ENCODE measurements at regions not wholly inside any gene's neighbourhood (a gene's known extent, or its start where the extent isn't known, plus 50 kb on each side); places are given as distances from the start of the nearest gene placed in this dataset.

GRCh38 chr18:10111944-10112343, 198.1 kb downstream of the VAPA start:
- no peak overlapping the region for H3K27ac ChIP-seq
- DNase-seq (ENCODE audit: low read depth, low spot score) = no peak

DNA sequence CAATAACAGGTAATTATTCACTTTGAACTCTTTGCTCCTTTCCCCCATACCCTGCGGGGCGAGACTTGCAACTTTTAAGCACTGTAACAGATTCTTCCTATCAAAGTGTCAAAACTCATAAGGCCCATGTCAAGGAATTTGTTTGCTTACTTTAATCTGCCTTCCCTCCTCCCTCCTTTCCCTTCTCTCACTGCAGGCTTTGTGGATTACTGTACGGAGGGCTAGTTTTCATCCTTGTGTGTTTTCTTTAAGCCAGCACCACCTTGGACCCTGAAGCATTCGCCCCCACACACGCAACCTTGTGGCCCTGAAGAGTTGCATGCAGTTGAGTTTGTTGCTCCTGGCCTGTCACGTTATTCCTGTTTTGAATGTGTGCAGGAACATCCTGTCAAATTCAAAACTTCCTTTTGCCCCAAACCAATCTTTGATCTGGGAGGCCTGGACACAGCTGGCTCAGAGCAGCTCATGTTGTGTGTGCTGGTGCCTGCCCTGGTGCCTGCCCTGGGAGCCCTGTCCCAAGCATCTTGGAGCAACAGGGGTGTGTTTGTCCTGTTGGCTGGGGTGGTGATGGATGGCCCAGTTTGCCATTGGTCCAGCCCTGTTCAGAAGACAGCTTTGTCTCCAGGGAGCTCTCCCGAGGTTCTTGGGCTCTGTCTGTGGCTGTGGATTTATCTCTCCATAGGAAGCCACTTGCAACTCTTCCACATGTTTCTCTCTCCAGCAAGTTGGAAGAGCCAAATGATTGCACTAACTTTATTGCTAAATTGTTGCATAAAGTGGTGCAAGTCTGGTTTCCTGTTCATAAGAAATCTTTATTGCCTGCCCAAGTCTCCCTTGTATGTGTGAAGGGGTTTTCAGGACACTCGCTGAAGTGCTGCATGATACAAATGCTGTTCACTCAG, 199.6 kb downstream of the VAPA start:
- H3K27ac ChIP-seq = no peak overlapping the region
- DNase-seq (ENCODE audit: low read depth, low spot score) = no peak

DNA sequence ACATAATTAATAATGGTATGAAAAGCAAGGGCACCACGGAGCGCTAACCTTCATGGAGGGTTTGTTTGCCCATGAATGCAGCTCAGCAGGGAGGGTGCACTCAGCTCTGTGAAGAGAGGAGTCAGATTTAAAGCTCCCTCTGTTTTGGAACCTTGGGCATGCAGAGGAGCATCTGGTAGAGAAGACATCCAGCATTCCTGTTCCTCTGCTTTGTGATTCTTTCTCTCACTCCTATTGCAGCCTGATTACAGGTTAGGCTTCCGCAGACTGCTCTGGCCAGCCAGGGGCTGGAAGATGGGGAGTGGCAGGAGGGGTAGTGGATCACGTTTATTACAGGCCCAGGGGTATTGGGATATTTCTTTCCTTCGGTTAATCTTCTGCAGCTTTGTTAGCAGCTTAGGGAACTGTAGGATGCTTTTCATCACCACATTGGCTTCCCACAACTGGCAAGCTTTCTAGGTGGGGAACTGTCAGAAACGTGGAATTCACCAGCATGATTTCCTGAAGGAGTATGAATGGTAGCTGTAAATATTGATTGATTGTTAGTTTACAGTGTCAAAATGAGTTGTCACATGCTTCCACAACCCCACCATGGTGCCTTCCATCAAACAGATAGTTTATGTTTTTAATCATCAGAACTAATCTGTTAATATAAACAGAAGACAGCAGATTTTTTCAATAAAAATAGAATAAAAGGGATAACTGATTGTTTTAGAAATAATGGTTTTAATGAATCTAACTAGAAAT, 201.1 kb downstream of the VAPA start:
- no peak for DNase-seq (ENCODE audit: low read depth, low spot score)
- H3K27ac ChIP-seq = no peak overlapping the region

- no peak for DNase-seq (ENCODE audit: low read depth, low spot score)
- H3K27ac ChIP-seq = no peak overlapping the region
These were observed 202.8 kb downstream of the VAPA start for GRCh38 chr18:10116574-10116973.

GRCh38 chr18:10119528-10119927, 205.7 kb downstream of the VAPA start:
- DNase-seq (ENCODE audit: low read depth, low spot score) = no peak
- no peak overlapping the region for H3K27ac ChIP-seq

DNA sequence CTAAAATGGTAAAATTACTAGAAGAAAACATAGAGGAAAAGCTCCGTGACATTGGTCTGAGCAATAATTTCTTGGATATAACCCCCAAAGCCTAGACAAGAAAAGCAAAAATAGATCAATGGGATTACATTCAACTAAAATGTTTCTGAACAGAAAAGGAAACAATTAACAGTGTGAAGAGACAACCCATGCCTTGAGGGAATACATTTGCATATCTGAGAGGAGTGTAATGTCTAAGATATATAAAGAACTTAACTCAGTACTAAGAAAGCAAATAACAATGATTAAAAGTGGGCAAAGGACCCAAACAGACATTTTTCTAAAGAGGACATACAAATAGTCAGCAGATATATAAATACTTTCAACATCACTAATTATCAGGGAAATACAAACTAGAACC, 206.2 kb downstream of the VAPA start:
- DNase-seq (ENCODE audit: low read depth, low spot score) = no peak
- H3K27ac ChIP-seq = no peak overlapping the region

GRCh38 chr18:10120622-10121021, 206.8 kb downstream of the VAPA start:
- no peak for DNase-seq (ENCODE audit: low read depth, low spot score)
- H3K27ac ChIP-seq = no peak overlapping the region

- no peak for DNase-seq (ENCODE audit: low read depth, low spot score)
- no peak overlapping the region for H3K27ac ChIP-seq
These were observed 207.2 kb downstream of the VAPA start for GRCh38 chr18:10121028-10121427.

- peak; percentile 41 for DNase-seq (ENCODE audit: low read depth, low spot score)
- no peak overlapping the region for H3K27ac ChIP-seq
These were observed 208.1 kb downstream of the VAPA start for GRCh38 chr18:10121786-10122515.

DNA sequence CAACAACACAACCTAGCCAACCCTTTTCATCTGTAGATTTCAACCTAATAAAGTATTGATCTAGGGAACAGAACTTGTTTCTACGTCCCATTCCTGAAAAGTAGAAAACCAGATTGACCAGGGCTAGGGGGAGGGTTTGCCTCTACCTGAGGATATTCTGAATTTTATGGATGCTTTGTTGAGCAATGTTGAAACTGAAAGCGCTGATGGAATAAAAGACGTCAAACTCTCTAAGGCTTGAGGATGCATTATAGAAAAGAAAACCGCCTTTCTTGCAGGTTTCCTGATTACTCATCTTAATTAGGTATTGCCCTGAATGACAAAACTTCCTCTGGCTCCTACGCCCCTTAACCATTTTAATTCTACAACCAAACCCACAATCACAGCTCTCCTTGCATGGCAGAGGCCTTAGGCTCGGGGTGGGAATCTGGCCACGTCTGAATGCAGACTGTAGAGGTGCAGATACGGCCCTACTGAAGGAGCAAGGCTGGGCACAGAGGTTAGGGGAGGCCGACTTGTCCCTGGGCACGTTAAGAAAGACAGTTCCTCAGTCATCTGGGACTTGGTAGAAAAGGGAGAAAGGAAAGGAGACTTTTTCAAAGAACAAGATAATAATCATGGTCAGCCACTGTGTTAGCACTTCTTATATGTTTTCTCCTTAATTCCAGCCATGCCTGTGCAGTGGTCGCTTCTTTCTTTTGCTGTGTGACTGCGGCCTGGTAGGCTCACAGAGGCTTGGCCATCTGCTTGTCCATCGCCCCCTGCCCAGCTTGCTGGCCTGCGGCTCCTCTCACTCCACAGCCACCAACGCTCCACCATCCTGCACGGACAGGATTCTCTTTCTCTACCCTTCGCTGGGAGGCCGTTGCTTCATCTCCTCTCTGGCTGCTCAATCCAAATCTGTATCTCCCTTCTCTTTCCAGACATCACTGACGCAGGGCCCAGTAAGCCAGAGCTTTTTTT, 209.5 kb downstream of the VAPA start:
- H3K27ac ChIP-seq = no peak overlapping the region
- DNase-seq (ENCODE audit: low read depth, low spot score) = peak; percentile 22

DNA sequence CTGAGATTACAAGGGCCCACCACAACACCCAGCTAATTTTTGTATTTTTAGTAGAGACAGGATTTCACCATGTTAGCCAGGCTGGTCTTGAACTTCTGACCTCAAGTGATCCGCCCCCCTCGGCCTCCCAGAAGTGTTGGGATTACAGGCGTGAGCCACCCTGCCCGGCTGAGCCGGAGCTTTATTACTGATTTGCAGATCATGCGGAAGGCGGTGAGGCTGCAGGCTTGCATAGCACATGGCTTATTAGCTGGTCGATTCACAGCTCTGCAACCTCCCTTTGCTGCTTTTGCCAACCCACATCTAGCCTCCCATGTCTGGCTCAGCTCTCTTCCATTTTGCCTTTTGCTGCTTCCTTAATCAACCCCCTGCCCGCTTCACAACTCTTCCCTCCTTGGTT, 210.3 kb downstream of the VAPA start:
- DNase-seq (ENCODE audit: low read depth, low spot score) = no peak
- H3K27ac ChIP-seq = no peak overlapping the region

DNA sequence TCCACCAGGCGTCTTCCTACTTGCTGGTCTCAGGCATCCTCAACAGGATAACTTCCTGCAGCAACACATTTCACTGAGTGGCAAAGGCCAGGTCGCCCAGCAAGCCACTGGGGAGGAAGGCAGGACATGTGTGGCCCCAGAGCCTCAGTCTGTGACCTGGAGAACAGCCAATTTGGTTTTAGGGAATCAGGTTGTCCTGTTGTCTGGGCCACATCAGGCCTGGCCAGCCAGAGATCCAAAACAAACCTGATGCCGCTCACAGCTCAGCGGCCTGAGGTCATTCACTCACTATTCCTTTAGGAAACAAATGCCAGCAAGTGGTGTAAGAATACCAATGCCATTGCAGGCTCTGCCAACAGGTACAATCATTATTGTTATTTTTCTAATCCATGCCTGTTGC, 210.7 kb downstream of the VAPA start:
- no peak overlapping the region for H3K27ac ChIP-seq
- DNase-seq (ENCODE audit: low read depth, low spot score) = no peak

DNA sequence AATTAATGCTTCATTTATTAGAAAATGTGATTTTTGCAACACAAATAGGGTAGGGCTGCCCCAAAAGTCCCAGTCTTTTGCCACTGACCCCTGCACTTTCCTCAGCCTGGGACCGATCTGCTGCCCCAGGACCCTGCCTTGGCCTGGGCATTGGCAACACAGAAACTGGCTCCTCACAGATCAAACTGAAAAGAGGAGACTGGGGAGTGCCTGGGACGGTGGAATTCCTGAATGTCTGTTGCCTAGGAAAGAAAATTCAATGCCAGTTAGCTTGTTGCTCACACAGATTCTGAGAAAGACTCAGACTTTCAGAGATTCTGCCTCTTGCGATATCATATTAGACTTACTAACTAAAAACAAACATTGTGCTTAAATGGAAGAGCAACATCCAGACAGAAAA, 211.2 kb downstream of the VAPA start:
- DNase-seq (ENCODE audit: low read depth, low spot score) = no peak

DNA sequence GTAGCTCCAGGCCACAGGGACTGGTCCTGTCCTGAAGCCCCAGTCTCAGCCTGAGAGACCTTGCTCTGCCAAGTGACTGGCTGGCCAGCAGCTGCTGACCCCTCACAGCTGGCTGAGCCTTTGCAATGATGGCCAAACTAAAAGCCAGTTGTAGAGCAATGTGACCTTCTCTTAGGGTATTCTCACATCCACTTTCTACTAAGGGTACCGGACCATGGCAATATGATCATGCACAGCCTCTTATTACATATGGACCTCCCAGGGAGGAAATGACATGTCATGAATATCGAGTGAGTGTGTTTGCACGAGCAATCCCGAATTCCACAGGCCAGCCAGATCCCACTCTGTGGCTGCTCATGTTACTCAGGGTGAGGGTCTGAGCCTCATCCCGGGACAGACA, 213.9 kb downstream of the VAPA start:
- H3K27ac ChIP-seq = no peak overlapping the region

More for the DNA sequence above, 211.2 kb downstream of the VAPA start:
- H3K27ac ChIP-seq = no peak overlapping the region

DNA sequence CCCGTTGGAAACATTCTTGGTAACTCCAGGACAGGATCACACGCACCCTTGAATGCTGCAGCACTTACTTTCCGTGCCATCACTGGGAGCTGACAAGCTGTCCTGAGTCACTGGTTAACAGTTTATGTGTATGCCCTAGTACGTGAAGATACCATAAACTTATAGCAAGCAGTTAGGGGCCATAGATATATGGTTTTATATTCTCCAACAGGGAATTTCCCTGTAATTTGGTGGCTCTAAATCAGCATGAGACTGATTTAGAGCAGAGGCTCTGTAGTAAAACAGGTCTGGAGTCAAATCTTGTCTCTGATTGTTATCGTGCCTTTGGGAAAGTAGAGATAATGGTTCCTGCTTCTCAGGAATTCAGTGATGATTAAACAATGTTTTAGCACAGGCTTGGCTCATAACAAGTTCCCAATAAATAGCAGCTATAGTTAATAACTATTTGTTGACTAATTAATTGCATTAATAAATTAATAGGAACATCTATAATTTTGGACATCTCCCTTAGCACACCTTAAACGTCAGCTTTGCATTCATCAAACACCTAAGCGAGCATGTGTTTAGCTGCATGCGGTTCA, 215.2 kb downstream of the VAPA start:
- no peak overlapping the region for H3K27ac ChIP-seq
- no peak for DNase-seq (ENCODE audit: low read depth, low spot score)

More for the DNA sequence above, 213.9 kb downstream of the VAPA start:
- no peak for DNase-seq (ENCODE audit: low read depth, low spot score)

DNA sequence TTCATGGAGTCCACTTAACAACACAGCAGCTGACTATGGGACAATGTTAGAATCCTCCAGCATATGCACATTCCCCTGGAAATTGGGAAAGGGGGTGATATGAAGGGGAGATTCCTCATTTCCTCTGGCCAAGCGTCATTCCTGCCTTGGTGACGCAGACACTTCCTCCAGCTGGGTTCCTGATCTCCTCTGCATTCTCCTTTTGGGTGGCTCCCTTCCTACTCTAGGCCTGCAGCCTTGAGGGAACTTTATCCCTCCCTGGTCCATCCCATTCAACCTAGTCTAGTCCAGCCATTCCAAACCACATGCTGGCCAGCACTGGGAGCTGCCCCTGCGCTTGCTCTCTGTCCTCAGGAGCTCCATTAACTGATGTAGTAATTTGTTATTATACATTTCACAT, 216.8 kb downstream of the VAPA start:
- no peak overlapping the region for H3K27ac ChIP-seq
- no peak for DNase-seq (ENCODE audit: low read depth, low spot score)

- no peak for DNase-seq (ENCODE audit: low read depth, low spot score)
- no peak overlapping the region for H3K27ac ChIP-seq
These were observed 217.3 kb downstream of the VAPA start for GRCh38 chr18:10131081-10131459.

- H3K27ac ChIP-seq = no peak overlapping the region
- DNase-seq (ENCODE audit: low read depth, low spot score) = no peak
These were observed 217.9 kb downstream of the VAPA start for GRCh38 chr18:10131460-10132395.

Data from epithelial cell of prostate (primary cell).